ENCODE measurements at regions not wholly inside any gene's neighbourhood (a gene's known extent, or its start where the extent isn't known, plus 50 kb on each side); places are given as distances from the start of the nearest gene placed in this dataset.

DNA sequence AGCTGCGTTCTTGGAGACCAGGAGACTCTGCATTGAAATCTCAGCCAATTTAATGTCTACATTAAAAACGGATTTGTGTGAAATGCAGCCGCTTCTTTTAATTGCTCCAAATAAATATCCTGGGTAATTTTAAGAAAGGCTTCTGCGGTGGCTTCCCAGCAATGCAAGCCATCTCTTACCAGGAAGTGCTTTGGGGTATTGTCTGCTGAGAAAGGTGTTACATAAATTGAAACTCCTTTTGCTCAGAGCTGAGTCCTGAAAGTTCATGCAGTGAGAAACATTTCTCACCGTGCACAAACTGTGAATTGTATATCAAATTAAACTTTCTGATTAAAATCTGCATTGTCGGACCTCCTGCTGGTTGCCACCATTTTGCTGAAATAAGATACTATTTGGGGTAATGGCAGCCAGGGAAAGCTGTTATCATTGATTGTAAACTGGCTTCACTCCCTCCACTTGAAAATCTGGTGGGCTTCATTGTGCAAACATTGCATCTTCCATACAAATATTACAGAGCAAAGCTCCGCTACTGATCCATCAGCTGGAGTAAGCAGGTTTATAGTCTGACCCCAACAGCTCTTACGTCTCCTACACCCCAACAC lies 59.5 kb downstream of the ZIC5 start:
- no peak for DNase-seq (ENCODE audit: low read depth in 2 of 2)

DNA sequence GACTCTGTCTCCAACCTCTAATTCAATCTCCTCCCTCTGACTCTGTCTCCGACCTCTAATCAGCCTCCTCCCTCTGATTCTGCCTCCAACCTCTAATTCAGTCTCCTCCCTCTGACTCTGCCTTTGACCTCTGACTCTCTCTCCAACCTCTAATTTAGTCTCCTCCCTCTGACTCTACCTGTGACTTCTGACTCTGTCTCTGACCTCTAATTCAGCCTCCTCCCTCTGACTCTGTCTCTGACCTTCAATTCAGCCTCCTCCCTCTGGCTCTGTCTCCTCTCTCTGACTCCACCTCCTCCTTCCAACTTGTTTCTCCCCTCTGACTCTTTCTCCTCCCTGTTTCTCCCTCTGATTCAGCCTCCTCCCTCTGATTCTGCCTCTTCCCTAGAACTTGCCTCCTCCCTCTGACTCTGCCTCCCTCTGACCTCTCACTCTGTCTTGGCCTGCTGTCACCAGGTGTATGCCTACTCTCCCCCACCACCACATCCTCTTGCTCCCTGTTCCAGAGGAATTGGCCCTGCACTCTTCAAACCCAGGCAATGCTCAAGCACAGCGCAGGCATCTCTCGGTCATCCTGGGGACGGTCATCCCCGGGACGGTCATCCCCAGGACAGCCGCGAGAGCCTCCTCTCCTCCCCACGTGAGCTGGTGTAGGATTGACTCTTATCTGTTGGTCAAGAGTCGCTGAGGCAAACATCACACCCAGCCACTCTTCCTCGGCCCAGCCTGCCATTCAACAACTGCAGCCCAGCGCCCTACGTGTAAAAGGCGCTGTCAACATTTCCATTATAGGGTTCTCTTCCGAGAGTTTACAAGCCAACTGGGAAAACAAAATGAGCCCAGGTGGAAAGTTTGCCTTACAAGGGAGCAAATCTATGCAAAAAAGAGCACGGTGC lies 60.2 kb downstream of the ZIC5 start:
- no peak for DNase-seq (ENCODE audit: low read depth in 2 of 2)

DNA sequence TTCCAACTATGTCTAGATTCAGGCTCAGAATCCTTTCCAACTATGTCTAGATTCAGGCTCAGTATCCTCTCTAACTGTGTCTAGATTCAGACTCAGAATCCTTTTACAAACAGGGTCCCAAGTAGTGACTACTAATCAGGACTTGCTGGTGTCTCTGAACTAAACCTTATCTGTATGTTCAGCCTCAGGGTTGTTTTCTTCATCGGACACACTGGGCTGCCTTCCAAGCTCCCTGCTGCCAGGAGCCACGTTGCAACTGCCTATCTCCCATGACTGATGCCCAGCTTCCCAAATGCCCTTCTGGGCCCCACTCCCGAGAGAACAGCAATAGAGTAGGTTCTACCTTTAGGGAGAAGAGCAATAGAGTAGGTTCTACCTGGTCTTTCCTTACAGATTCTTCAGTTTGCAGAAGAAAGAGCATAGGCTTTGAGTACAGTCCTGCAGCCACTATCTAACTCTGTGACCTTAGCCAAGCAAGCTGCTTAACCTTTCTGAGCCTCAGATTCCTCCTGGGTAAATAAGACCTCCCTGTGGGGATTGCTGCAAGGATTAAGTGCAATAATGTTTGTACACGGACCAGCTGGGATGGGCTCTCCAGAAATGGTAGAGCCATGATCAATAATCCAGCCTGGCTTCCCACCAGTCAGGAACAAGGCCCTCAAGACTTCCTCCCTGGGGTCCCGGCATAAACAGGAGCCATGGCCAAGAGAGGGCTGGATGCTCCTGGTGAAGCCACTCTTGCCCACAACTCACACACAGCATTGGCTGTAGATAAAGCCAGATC lies 61.5 kb downstream of the ZIC5 start:
- no peak for DNase-seq (ENCODE audit: low read depth in 2 of 2)

- no peak for DNase-seq (ENCODE audit: low read depth in 2 of 2)
These were observed 62.3 kb downstream of the ZIC5 start for GRCh38 chr13:99909097-99909835.

GRCh38 chr13:99908140-99908803 lies 63.3 kb downstream of the ZIC5 start:
- DNase-seq (ENCODE audit: low read depth in 2 of 2): no peak

GRCh38 chr13:99907627-99908026 lies 63.9 kb downstream of the ZIC5 start:
- no peak for DNase-seq (ENCODE audit: low read depth in 2 of 2)

GRCh38 chr13:99907038-99907437 lies 64.5 kb downstream of the ZIC5 start:
- no peak for DNase-seq (ENCODE audit: low read depth in 2 of 2)

GRCh38 chr13:99905814-99906213 lies 65.8 kb downstream of the ZIC5 start:
- no peak for DNase-seq (ENCODE audit: low read depth in 2 of 2)

GRCh38 chr13:99905224-99905623 lies 66.3 kb downstream of the ZIC5 start:
- no peak for DNase-seq (ENCODE audit: low read depth in 2 of 2)

GRCh38 chr13:99903140-99903539 lies 68.4 kb downstream of the ZIC5 start:
- no peak for DNase-seq (ENCODE audit: low read depth in 2 of 2)

DNA sequence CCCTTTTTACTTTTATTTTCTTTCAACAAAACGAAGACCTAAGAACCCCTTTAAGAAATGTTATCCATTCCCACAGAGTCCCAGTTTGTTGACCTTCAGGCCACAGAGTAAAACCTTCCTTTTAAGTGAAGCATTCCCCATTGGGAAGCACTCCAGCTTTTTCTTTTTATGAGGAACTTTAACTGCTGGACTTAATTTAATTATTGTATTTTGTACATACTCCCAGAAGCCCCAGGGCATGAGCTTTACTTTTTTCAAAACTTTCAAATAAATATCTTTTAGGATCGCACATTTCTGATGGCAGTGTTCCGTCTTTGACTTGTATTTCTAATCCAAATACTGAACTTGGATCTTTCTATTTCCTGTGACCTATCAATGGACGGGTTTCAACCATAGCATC lies 68.9 kb downstream of the ZIC5 start:
- no peak for DNase-seq (ENCODE audit: low read depth in 2 of 2)

- no peak for DNase-seq (ENCODE audit: low read depth in 2 of 2)
These were observed 70.6 kb downstream of the ZIC5 start for GRCh38 chr13:99900960-99901359.

DNA sequence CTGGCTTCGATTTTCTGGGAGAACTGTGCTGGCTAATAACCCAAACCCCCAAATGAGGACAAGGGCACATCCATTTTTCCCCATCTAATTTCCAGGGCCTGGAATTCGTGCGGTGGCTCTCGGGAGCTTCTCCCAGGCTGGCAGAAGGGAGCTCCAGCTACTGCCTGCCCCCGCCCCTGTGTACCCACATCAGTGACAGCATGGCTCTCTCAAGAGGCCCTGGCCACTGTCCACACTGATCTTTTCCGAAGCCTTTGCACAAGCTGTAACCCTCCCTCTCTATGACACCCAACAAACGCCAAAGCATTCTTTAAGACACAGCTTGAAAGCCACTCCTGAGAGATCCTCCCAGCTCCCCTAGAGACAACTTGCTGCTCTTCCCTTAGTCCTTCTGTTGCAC lies 73.1 kb downstream of the ZIC5 start:
- no peak for DNase-seq (ENCODE audit: low read depth in 2 of 2)

DNA sequence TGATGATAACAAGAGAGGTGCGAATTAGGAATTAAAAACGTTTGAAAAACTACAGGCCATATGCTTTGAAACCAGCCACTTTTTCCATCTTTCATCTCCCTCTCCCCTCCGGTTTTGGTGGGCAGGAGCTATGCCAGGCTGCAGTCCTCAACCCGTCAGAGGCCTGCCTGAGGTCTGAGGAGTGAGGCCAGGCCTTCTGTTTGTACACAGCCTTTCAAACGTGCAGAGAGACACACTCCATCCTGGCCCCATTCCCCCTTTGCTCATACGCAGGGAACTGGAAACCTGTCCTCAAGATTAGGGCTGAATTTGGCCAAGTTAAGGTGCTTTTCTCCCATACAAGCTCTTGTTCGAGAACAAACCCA lies 74.5 kb downstream of the ZIC5 start:
- DNase-seq (ENCODE audit: low read depth in 2 of 2): no peak

DNA sequence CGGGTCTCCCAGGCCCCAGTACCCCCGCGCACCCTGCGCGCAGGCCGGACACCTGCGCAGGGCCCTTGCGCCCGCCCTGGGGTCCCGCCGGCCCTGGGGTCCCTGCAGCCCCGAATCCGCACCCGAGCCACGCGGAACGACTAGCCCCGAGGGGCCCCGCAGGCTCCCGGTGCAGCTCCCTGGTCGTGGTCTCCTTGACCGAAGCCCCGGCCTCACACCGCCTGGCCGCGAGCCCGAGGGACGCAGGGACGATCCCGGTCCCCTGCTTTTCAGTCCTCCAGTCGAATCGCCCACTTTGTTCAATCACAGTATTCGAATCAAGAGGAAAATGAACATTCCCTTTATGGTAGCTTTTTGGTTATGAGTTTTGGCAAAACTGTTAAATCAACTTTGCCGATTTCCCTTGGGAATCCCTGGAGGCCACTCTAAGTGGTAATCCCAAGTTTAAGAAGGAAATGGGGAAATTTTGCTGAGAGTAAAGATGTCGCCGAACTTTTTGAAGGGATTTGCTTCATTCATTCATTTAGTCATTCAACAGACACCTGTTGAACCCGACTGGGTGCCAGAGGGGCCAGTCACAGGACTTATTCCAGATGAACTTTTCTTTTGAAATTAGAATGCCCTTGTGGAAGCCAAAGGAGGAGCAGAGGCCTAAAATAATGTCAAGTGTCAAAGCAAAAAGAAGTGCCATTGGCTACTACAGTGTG lies 75.0 kb downstream of the ZIC5 start:
- DNase-seq (ENCODE audit: low read depth in 2 of 2): no peak

DNA sequence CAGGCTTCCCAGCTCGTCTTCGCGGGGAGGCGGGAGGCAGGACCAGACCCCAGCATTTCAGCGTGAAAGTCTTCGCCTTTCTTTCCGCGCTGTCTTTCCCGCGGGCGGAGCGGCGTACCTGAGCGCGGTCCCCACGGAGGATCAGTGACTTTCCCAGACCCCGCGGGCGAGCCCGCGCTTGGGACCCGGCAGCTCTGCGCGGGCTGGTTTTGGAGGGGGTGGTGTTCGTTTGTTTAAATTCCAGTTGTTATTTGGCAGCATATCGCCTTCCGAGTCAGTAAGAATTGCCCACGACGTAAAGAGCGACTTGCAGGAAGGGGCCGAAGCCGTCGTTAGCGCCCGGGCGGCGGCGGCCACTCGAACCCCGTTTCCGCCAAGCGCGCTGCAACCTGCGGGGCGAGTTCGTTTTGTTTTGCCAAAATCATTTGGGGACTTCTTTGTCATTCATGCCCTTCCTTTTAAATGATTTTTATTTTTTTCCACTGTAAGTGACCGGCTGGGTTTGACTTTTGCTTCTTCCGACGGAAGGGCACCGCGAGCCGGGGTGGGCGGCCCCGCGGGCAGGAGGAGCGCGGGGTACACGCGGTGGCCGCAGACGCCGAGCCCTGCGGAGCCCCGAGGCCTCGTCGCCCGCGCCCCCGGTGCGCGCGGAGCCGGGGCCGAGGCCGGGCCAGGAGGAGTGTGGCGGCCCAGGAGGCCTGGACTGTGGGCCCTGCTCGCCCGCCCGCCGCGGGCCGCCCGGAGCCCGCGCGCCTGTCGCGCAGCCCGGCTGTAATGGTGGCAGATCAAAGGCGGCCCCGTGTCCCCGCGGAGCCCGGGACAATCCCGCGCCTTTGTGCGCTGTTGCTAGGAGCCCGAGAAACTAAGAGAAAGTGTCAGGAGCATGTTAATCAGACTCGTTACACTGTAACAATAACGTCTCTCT lies 75.9 kb downstream of the ZIC5 start:
- no peak for DNase-seq (ENCODE audit: low read depth in 2 of 2)

GRCh38 chr13:99894840-99895443 lies 76.6 kb downstream of the ZIC5 start:
- DNase-seq (ENCODE audit: low read depth in 2 of 2): no peak

- DNase-seq (ENCODE audit: low read depth in 2 of 2): no peak
These were observed 77.3 kb downstream of the ZIC5 start for GRCh38 chr13:99894105-99894839.

- no peak for DNase-seq (ENCODE audit: low read depth in 2 of 2)
These were observed 78.0 kb downstream of the ZIC5 start for GRCh38 chr13:99893567-99893966.
